Heart left ventricle (tissue), 16 donors: ENCODE measurements at regions not wholly inside any gene's neighbourhood (a gene's known extent, or its start where the extent isn't known, plus 50 kb on each side); places are given as distances from the start of the nearest gene placed in this dataset.

Source experiments
- ATAC-seq, 4 donors: fragments of 200-7000 bp; cut with Tn5 transposase; one replicate each; pipeline ENCODE4 v1.9.1; 2020 to 2022; ENCODE audit warnings: moderate library complexity in 4 of 4, mild to moderate bottlenecking in 3 of 4, moderate number of reproducible peaks in 1 of 4
- DNase-seq, 5 donors: peaks; one replicate each; pipeline ENCODE4 v3.0.0-alpha.2; 2020
- H3K27ac ChIP-seq, 12 donors: fragments of 200-600 bp; sonication (generic) in 4 of 12; one replicate each; pipeline versions ENCODE4 v1.5.0 to v1.8.0; 2016 to 2022; ENCODE audit warnings: mild to moderate bottlenecking in 2 of 12
- H3K27me3 ChIP-seq, 9 donors: fragments of 200-600 bp; sonication (generic) in 2 of 9; one replicate each; pipeline versions ENCODE4 v1.5.1 to v1.8.0; 2016 to 2022; ENCODE audit warnings: mild to moderate bottlenecking in 3 of 9
- H3K36me3 ChIP-seq, 9 donors: fragments of 200-600 bp; sonication (generic) in 2 of 9; one replicate each; pipeline versions ENCODE4 v1.5.0 to v1.8.0; 2018 to 2022; ENCODE audit warnings: mild to moderate bottlenecking in 2 of 9
- H3K4me1 ChIP-seq, 12 donors: fragments of 200-600 bp; sonication (generic) in 4 of 12; one replicate each; pipeline versions ENCODE4 v1.5.0 to v1.8.0; 2016 to 2022; ENCODE audit warnings: mild to moderate bottlenecking in 3 of 12
- H3K4me3 ChIP-seq, 12 donors: fragments of 200-600 bp; sonication (generic) in 4 of 12; one replicate each; pipeline versions ENCODE4 v1.5.0 to v1.8.0; 2017 to 2022; ENCODE audit warnings: mild to moderate bottlenecking in 9 of 12, moderate library complexity in 4 of 12
- H3K9me3 ChIP-seq, 12 donors: fragments of 200-600 bp; sonication (generic) in 4 of 12; one replicate each; pipeline versions ENCODE4 v1.5.0 to v1.8.0; 2016 to 2022; ENCODE audit warnings: mild to moderate bottlenecking in 1 of 12
- CTCF ChIP-seq, 12 donors: fragments of 200-600 bp; sonication (generic) in 4 of 12; IDR thresholded peaks; one replicate each; pipeline versions ENCODE4 v1.5.0 to v1.8.0; 2018 to 2022; ENCODE audit warnings: antibody characterized with exemption in 12 of 12, mild to moderate bottlenecking in 5 of 12
- POLR2A ChIP-seq, 2 donors: fragments of 450-650 bp; IDR thresholded peaks; one replicate each; pipeline ENCODE4 v1.6.1; 2017; ENCODE audit warnings: antibody characterized with exemption in 2 of 2, mild to moderate bottlenecking in 2 of 2, moderate library complexity in 2 of 2
- WGBS, 4 donors: extraction: QIAGEN DNeasy Blood & Tissue Kit in 2 of 4; methylation state at CpG; one replicate each; pipeline versions ENCODE4 v1.1.5 to v1.1.7; 2013 to 2018; 5-methylcytosine and 5-hydroxymethylcytosine counted together
- intact Hi-C, 10 donors: fragments of 100-400 bp; cut with DNase I; formaldehyde crosslinking; loops; one replicate each; pipeline versions ENCODE4 v1.11.1 to v1.14.2; 2022
- donor health status: ischemic (EF 13 %, LVEDD 7.1; RV severe dilation, severe dysfunction).
- donor health status: healthy with polysubstance abuse.
- donor health status: DM: no; HTN: yes; CAD: no.
- donor health status: DM: no; HTN: no; CAD: no.
- donor health status: ischemic (EF 25% LVEDD 6.9; RV normal size, moderate dysfunction).
- donor health status: ischemic (EF 25% LVEDD 5.7; RV mildly dilated, moderate dysfunction).
- donor health status: healthy.
- donor health status: DM: yes; HTN: yes; CAD: no.
- donor health status: ischemic (EF 35%, LVEDD 5.7; RV mildly dilated, moderate dysfunction).
- donor health status: nonischemic (EF 11% LVEDD 7.7; RV severe dilation, severe dysfunction).
- donor health status: DM: yes; HTN: yes; CAD: no.
- donor health status: PGD.
- donor health status: ischemic (EF 29% LVEDD 5.4; RV normal size, mild dysfunction).
- donor health status: nonischemic (EF 23%, LVEDD 6.1; RV moderate dilation, normal function).

DNA sequence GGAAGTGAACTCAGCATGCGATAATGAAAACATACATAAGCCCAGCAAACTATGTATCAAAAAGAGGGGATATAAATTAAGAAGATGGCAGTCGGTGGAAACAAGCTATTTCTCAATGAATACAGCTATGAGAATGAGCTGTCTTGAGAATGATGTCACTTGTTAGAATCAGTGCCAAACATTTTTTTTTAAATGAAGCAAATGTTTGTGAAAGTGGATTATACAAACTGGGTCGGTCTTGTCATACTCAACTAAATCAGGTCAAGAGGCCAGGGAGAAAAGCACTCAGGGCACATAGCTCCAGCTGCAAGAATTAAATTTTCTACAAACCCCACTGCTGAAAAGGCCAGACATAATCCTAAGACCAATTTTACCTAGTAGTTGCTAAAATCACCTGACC lies 1048.4 kb downstream of the SLITRK1 start:
- H3K9me3 ChIP-seq, result no peaks in the 10 kb centered on the region
- no peaks in the 10 kb centered on the region for H3K36me3 ChIP-seq
- no peak overlapping the region for H3K27ac ChIP-seq
- no peak overlapping the region for H3K4me3 ChIP-seq
- WGBS, 4 donors, result 62 to 68% (median 66%) methylated on average over 3 of the region's 3 CpGs
- no peaks in the 10 kb centered on the region for H3K4me1 ChIP-seq
- TF ChIP-seq CTCF (IDR thresholded peaks at IDR 0.05) (no peak), POLR2A (IDR thresholded peaks at IDR 0.05) (no peak)
- intact Hi-C loops, result no loop called here
- no peaks in the 10 kb centered on the region for H3K27me3 ChIP-seq
- DNase-seq (no peak), ATAC-seq (no peak)

- TF ChIP-seq CTCF (IDR thresholded peaks at IDR 0.05) (no peak), POLR2A (IDR thresholded peaks at IDR 0.05) (no peak)
- H3K27me3 ChIP-seq, result no peaks in the 10 kb centered on the region
- ATAC-seq (no peak), DNase-seq (no peak)
- H3K9me3 ChIP-seq, result peaks cover 0 to 2% (median 0%) of the 10 kb centered on the region in 12 donors
- no peak overlapping the region for H3K27ac ChIP-seq
- no peaks in the 10 kb centered on the region for H3K36me3 ChIP-seq
- no peak overlapping the region for H3K4me3 ChIP-seq
- intact Hi-C loops, result no loop called here
- WGBS, 4 donors, result 83 to 100% (median 97%) methylated on average over 1 of the region's 1 CpG
- no peaks in the 10 kb centered on the region for H3K4me1 ChIP-seq
Observed at GRCh38 chr13:82829040-82829439, 1053.2 kb downstream of the SLITRK1 start.

DNA sequence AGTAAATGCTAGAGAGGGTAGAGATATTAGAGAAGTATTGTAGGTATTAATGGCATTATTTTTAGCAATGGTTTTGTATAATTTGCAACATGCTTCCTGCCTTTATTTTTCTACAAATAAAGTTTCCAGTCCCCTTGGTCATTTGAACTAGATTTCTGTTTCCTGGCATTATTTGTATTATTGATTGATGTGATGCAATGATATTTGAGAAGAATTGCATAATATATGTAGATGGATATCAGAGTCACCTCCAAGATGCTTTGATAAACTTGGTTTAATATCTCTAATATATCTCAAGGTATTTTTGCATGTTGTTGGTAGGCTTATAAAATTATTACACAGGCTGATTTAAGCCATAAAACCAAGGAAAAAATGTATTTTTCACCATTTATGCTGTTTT lies 1054.5 kb downstream of the SLITRK1 start:
- Histone ChIP-seq H3K27ac (no peak overlapping the region), H3K4me1 (no peaks in the 10 kb centered on the region), H3K36me3 (no peaks in the 10 kb centered on the region), H3K9me3 (peaks cover 0 to 2% (median 0%) of the 10 kb centered on the region in 12 donors), H3K27me3 (no peaks in the 10 kb centered on the region), H3K4me3 (no peak overlapping the region)
- DNase-seq (no peak), ATAC-seq (no peak)
- intact Hi-C loops, result no loop called here
- TF ChIP-seq POLR2A (IDR thresholded peaks at IDR 0.05), result no peak
- no peak for TF ChIP-seq CTCF (IDR thresholded peaks at IDR 0.05)

DNA sequence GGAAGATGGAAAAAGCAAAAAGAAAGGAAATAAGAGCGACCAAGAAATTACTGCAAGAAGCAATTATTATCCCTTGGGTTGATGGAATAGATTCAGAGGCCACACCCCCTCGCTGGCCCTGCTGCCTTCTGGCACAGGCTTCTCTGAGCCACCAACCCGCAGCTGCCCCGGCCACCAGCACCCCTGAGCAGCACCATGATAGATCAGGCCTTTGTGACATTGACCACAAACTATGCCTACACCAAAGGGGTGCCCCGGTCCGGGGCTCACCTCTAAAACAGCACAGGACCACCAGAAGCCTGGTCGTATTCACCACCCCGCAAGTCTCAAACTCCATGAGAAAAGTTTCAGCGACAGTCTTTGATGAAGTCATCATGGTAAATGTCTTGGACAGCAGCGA lies 1059.3 kb downstream of the SLITRK1 start:
- Histone ChIP-seq H3K9me3 (no peaks in the 10 kb centered on the region), H3K27me3 (no peaks in the 10 kb centered on the region), H3K4me1 (no peaks in the 10 kb centered on the region), H3K4me3 (no peak overlapping the region), H3K36me3 (no peaks in the 10 kb centered on the region), H3K27ac (no peak overlapping the region)
- ATAC-seq (no peak), DNase-seq (no peak)
- intact Hi-C loops, result no loop called here
- TF ChIP-seq CTCF (IDR thresholded peaks at IDR 0.05) (no peak), POLR2A (IDR thresholded peaks at IDR 0.05) (no peak)
- 85 to 90% (median 89%) methylated on average over 10 of the region's 10 CpGs for WGBS, 4 donors
